NCI-H446 (cell line): ENCODE measurements at regions not wholly inside any gene's neighbourhood (a gene's known extent, or its start where the extent isn't known, plus 50 kb on each side); places are given as distances from the start of the nearest gene placed in this dataset.

Experiments
- DNase-seq, 2 experiments: peaks; one replicate each; lab custom pipeline; 2025; lab: John Stamatoyannopoulos, UW

GRCh38 chr17:63132459-63132911 is 166.4 kb downstream of the TANC2 start:
- DNase-seq: no peak

GRCh38 chr17:63133491-63133890 is 167.5 kb downstream of the TANC2 start:
- DNase-seq: no peak

GRCh38 chr17:63134867-63135266 is 168.8 kb downstream of the TANC2 start:
- no peak for DNase-seq

GRCh38 chr17:63136369-63137012 is 170.5 kb downstream of the TANC2 start:
- no peak for DNase-seq

GRCh38 chr17:63137163-63137562 is 171.1 kb downstream of the TANC2 start:
- DNase-seq: no peak

GRCh38 chr17:63138713-63139112 is 172.7 kb downstream of the TANC2 start:
- no peak for DNase-seq

- DNase-seq: no peak
These were observed 173.3 kb downstream of the TANC2 start for GRCh38 chr17:63139356-63139755.

- peak in 1 of 2 experiments; percentile 54 for DNase-seq
These were observed 174.2 kb downstream of the TANC2 start for GRCh38 chr17:63140255-63140654.

- DNase-seq: no peak
These were observed 176.8 kb downstream of the TANC2 start for GRCh38 chr17:63142836-63143235.

- DNase-seq: no peak
These were observed 184.5 kb downstream of the TANC2 start for GRCh38 chr17:63150490-63150889.

- peak in 1 of 2 experiments; percentile 44 for DNase-seq
These were observed 185.0 kb downstream of the TANC2 start for GRCh38 chr17:63150994-63151464.

GRCh38 chr17:63151941-63152523 is 186.0 kb downstream of the TANC2 start:
- no peak for DNase-seq

- DNase-seq: no peak
These were observed 187.5 kb downstream of the TANC2 start for GRCh38 chr17:63153488-63153887.

- no peak for DNase-seq
These were observed 188.7 kb downstream of the TANC2 start for GRCh38 chr17:63154586-63155244.

GRCh38 chr17:63156986-63157385 is 191.0 kb downstream of the TANC2 start:
- no peak for DNase-seq

- DNase-seq: no peak
These were observed 196.5 kb downstream of the TANC2 start for GRCh38 chr17:63162406-63163157.

GRCh38 chr17:63163158-63163520 is 197.1 kb downstream of the TANC2 start:
- DNase-seq: no peak

GRCh38 chr17:63165400-63165799 is 199.4 kb downstream of the TANC2 start:
- DNase-seq: no peak

GRCh38 chr17:63170795-63171194 is 204.8 kb downstream of the TANC2 start:
- DNase-seq: no peak

- DNase-seq: no peak
These were observed 205.7 kb downstream of the TANC2 start for GRCh38 chr17:63171428-63172393.

- DNase-seq: no peak
These were observed 207.4 kb downstream of the TANC2 start for GRCh38 chr17:63173450-63173849.
